ENCODE measurements at regions not wholly inside any gene's neighbourhood (a gene's known extent, or its start where the extent isn't known, plus 50 kb on each side); places are given as distances from the start of the nearest gene placed in this dataset.
"Not testable (repeated sequence)": the region's sequence is repeated elsewhere in the genome, so short reads cannot be mapped to it uniquely, and the experiment has no call there.

DNA sequence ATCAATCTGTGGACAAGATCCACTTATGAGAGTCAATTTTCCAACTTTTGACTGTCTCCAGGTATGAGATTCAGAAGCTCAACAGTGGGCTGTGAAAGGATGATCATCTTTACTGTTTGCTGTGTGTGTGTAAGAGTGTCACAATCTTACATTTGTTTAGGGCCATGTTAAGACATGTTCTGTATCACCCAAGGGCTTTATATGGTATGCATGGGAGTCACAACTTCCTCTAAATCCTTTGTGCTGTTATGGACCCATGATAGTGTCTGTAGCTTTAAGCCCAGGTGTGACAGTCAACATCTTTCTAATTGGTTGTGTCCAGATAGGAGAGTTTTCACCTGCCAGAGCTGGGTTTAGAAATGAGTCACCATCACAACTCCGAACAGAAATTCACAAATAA, 70.2 kb downstream of the ZNF726 start:
- not testable (repeated sequence) for DNase-seq

DNA sequence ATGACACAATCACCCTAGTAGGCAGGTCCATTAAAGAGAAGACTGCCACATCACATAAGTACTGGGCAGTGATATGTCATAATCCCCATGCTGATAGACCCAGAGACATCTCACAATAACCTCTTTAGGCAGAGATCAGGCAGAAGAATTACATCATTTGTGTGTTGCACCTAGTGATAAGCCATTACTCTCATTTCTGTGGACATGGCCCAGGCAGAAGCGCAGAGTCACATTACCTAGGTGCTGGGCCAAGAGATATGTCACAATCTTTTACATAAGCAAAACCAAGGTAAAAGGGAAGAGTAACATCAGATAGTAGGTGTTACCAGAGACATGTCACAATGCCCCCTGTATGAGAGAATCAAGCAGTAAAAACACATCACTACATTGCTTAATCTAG, 71.9 kb downstream of the ZNF726 start:
- no peak for DNase-seq

DNA sequence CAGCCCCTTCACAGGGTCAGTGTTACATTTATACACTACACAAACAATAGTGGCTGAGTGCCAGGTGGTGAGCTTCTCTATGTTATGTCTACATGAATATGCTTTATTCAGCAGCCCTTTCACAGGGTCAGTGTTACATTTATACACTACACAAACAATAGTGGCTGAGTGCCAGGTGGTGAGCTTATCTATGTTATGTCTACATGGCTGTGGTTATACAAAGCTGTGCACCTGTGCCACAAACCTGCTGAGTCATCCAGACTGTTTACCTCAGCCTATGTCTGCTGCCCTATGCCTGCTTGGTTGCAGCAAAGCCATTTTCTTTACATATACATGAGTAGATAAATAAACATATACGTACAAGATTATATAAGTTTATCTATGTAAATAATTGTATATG, 76.5 kb downstream of the ZNF726 start:
- peak in 1 of 51 donors; percentile 2 for DNase-seq

DNA sequence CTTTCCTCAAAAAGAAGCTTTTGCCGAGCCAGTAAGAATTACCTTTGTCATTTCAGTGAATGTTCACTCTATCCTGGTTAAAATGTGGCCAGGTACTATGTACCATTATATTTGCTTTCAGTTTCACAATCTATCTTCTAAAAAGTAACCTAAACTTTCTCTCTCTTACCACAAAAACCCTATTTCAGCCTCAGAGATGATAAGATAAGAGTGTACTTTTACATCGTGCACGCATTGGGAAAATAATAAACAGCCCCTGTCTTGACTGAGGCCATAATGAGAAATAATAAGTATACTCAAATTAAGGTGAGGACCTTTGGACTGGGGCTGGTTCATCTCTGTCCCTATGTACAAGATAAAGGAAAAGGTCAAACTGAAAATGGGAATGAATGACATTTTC, 77.7 kb downstream of the ZNF726 start:
- DNase-seq: no peak

DNA sequence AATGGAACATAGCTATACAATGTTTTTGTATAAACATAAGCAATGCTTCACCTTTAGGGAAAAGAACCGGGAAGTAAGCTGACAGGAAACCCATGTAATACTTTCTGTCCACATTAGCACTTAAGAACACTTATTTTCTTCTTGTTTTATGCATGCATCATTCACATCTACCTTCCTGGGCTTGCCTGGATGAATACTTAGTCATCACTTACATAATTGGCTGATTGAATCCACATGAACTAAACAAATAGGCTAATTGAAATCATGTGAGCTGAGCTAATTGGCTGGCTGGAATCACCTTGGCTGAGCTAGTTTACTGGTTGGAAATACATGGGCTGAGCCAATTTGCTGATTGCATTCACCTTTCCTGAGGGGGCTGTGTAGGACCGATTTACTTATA, 78.8 kb downstream of the ZNF726 start:
- no peak for DNase-seq

DNA sequence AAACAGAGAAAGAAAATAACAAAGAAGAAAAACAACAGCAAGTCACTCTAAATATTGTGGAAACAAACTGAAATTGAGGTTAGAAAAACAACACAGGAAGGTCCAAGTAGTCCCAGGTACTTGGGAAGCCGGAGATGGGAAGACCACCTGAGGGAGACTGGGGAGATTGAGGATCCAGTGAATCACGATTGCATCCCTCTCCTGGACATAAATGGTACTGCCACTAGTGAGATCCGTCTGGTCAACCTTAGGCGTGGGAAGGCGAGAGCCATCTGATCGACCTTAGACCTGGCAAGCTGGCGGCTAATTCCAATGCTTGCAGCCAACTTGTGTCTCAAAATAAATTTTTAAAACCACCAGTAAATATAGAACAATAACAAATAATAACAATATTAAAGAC, 81.9 kb downstream of the ZNF726 start:
- DNase-seq: no peak

DNA sequence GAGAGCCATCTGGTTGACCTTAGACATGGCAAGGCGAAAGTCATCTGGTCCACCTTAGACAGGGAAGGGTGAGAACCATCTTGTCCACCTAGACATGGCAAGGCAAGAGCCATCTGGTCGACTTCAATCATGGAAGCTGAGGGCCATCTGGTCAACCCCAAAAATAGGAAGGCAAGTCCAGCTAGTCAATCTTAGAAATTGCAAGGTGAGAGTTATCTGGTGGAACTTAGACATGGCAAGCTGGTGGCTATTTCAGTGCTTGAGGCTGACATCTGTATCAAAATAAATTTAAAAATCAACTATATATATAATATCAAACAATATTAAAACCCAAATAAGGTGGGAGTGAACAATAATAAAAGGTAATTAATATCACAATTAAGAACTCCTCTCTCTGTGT, 83.9 kb downstream of the ZNF726 start:
- DNase-seq: no peak

DNA sequence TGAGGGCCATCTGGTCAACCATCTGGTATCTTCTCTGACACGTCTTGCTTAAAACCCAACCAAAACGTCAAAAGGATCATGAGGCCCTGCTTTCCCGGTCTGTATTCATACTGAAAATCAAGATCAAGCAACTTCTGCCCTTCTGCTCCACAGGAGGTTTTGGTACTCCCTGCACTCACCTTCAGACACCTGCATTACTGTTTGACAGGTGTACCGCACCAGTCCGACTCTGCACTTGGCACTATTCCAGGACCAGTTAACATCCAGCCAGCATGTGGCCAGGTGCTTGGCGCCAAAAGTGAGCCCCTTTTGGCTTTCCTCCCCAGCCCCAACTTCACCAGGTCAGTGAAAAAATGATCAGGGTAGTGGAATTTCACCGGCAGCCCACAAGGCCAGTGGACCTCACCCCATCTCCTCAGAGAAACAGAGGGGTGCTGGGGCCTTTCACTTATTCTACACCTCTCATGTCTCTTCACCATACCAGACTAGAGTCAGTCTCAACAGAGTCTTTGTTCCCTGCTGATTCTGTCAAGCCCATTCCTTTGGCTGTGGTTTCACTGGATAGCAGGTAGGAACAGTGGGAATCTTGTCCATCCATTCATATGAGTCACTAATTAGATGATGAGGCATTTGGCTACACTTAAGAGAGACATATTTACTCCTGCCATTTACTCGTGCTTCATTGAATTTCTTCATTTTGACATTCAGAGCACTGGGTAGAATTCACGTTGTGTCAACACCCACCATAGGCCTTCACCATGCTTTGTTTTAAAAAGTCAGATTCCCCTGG, 85.3 kb downstream of the ZNF726 start:
- DNase-seq: no peak

DNA sequence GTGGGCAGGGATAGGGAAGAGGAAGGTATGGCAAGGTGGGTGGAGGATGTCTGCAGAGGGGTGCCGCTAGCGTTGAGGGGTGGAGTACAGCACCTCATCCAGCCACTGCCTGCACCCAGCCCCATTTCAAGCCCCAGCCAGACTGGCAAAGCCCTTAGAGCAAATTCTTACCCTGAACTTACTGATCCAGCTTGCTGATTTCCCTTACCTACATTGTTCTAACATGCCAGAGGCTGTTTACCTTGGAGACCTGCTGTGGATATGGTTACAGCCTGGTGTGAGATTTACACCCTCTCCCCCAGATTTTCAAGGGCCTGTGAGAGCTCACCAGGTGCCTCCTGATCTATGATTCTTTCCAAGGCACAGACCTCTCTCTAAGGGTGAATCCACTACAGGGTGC, 86.0 kb downstream of the ZNF726 start:
- DNase-seq: no peak

DNA sequence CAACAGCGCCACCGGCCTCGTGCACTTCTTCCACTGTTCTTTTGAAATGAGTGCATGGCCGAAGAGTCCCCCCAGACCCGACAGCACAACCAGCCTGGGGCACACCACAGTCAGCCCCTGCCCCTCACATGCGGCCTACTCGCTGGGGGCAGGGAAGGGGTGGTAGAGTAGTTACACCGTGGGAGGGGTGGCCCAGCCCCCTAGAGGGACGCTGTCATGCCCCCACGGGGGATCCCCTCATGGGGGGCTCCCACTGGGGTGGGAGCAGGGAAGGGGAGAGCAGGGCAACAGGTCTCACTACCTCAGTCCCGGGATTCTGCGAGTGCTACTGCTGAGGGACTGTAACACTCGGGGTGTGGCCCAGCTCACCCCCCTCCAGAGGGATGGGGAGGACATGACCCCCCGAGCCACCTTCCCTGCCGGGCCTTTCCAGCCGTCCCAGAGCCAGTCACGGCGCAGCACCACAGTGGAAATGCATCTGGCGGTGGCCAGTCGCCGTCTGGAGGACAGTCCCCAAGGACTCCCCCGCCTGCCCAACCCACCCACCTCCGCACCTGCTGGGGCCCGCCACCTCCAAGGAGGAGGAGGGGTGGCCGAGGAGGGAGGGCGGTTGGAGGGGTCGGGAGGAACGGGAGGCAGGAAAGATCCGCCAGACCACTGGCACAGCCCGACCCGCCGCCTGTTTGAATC, 84.6 kb upstream of the ZNF254 start:
- no peak for DNase-seq

DNA sequence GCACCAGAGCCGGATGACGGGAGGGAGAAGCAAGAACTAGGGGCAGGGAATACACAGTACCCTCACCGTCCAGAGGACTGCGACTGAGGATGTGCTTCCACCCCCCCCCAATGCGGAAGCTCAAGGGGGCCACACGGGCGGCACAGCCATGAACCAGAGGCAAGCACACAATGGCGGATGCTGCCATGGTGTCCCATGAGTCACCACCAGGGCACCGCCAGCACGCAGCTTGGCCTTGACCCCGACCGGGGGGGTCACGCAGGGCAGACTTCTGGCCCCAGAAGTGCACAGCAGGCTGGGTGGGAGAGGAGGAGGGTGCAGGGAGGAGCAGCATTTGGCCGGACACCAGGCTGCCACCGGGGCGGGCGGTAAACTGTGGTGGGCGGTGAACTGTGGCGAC, 83.5 kb upstream of the ZNF254 start:
- no peak for DNase-seq

DNA sequence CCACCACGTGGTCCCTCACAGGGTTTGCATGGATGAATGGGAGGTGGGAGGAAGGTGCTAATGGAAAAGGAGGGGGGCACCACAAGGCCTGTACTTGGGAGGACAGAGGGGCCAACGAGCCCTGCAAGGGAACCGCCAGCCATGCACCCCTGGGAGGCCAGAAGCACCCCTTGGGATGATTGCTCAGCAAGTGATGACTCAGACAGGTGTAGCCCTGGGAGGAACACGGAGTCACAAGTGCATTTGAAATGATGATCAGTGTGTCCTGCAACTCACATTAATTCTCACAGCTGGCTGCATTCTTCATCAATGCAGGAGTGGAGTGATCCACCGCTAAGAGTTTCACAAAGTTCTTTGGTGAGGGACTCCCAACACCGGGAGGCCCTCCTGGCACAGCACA, 82.8 kb upstream of the ZNF254 start:
- DNase-seq: no peak

DNA sequence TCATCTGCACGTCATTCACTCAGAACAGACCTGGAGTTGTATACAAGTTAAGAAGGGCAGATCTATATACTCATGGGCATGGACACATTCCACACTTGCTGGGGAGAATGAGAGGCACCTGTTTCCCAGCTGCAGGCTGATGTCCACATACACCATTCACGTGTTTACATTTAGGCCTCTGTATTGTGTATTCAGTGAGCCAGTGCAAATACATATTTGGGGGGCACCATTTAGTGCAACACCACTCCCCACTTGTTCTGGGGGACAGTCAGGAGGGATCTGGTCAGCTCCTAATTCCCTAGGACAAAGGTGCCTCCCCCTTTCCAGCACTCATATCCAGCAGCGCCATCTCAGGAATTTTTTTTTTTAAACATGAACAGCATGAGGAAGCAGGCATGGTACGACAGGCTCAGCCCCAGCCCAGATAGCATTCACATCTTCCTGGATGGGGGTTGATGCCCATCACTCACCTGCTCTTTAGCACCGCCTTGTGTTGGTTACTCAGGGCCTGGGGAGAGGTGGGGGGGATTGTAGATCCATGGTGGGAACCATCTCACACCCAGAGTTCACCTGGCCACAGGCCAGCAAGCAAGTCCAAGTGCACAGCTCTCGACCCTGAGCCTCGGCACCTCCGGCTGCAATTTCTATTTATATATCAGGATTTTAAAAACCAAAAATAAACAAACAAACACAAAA, 56.9 kb upstream of the ZNF254 start:
- DNase-seq: no peak

DNA sequence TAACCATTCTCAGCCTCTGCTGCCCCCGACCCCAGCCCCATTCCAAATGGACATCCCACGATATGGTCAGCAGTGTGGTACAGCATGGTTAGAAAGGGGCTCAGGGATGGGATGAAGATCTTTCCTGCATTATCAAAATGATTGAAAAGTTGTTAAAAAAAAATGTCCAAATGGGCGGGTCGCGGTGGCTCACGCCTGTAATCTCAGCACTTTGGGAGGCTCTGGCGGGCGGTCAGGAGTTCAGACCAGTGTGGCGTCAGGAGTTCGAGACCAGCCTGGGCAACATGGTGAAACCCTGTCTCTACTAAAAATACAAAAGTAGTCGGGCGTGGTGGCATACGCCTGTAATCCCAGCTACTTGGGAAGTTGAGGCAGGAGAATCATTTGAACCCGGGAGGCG, 54.3 kb upstream of the ZNF254 start:
- no peak for DNase-seq

DNA sequence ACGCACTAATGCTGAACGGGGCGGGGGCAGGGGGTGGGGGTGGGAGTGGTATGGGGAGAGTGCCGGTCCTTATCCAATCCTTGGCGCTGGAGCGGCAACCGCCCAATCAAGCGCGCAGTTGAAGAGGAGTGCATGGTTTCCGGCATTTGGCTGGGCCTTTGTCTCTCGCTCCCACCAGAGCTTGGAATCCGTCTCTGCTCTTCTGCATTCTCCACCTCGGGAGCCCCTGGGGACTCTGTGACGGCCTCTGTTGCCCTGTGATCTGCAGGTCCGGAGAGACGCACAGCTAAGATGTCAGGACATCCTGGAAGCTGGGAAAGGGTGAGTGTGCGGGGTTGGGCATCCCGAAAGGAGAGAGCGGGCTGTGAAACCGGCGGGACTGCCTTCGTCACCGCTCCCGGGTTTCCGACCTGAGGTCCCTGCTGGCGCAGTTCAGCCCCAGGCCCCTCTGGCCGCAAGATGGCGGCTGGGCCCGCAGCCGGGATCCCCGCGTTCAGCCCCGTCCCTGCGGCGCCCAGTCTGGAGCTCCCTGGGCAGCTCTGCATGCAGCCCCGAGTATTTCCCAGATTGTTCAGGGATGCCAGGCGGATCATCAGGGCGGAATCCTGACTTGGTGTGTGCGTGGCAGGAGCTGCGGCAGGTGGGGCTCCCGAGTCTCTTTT, 53.6 kb upstream of the ZNF254 start:
- peak; percentile 40 to 93 (median 82) for DNase-seq

DNA sequence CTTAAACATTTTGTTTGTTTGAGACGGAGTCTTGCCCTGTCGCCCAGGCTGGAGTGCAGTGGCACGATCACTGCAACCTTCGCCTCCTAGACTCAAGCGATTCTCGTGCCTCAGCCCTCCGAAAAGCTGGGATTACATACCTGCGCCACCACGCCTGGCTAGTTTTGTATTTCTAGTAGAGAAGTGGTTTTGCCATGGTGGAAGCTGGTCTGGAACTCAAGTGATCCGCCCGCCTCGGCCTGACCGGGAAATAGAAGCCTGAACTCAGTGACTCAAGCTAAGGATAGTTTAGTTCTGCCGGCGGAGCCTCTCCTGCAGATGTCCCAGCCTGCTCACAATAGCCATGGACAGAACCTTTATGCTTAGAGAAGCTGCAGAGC, 53.0 kb upstream of the ZNF254 start:
- DNase-seq: peak in 35 of 51 donors; percentile 10 to 85 (median 42)

DNA sequence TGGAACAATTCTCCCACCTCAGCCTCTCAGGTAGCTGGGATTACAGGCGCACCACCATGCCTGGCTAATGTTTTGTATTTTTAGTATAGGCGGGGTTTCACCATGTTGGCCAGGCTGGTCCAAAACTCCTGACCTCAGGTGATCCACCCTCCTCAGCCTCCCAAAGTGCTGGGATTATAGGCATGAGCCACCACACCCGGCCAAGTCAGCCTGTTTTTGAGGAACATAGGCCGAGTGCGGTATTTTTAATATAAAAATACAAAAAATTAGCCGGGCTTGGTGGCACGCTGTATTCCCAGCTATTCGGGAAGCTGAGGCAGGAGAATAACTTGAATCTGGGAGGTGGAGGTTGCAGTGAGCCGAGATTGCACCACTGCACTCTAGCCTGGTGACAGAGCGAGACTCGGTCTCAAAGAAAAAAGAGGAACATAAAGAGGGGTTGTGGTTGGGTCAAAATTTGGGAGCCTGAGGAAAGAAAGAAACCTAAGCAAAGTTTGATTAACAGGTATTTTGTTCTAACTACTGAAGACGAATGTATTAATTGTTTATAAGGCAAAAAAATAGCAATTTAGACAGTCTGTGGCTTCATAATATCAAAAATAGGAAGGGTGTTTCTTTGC, 51.6 kb upstream of the ZNF254 start:
- DNase-seq: not testable (repeated sequence)
